ENCODE measurements at regions not wholly inside any gene's neighbourhood (a gene's known extent, or its start where the extent isn't known, plus 50 kb on each side); places are given as distances from the start of the nearest gene placed in this dataset.
"Not testable (repeated sequence)": the region's sequence is repeated elsewhere in the genome, so short reads cannot be mapped to it uniquely, and the experiment has no call there.

GRCh38 chr3:101962055-101962454 is 112.7 kb downstream of the NFKBIZ start:
- Mint-ChIP-seq H3K4me3 (no peak overlapping the region), H3K9me3 (peaks cover 4% of the 10 kb centered on the region), H3K27ac (no peak overlapping the region), H3K36me3 (ENCODE audit: low read depth) (peaks cover 1% of the 10 kb centered on the region), H3K4me1 (ENCODE audit: low read depth) (peaks cover 12% of the 10 kb centered on the region), H3K27me3 (ENCODE audit: insufficient read depth) (peaks cover 3% of the 10 kb centered on the region)
- intact Hi-C loops (cut with micrococcal nuclease), result no loop called here
- no peak for DNase-seq (ENCODE audit: low spot score)

GRCh38 chr3:101963902-101964362 is 114.6 kb downstream of the NFKBIZ start:
- peaks cover 12% of the 10 kb centered on the region for H3K4me1 Mint-ChIP-seq (ENCODE audit: low read depth)
- H3K4me3 Mint-ChIP-seq, result no peak overlapping the region
- H3K36me3 Mint-ChIP-seq (ENCODE audit: low read depth), result peaks cover 4% of the 10 kb centered on the region
- no peak for DNase-seq (ENCODE audit: low spot score)
- intact Hi-C loops (cut with micrococcal nuclease), result no loop called here
- H3K9me3 Mint-ChIP-seq, result peaks cover 13% of the 10 kb centered on the region
- H3K27ac Mint-ChIP-seq, result no peak overlapping the region
- peaks cover 3% of the 10 kb centered on the region for H3K27me3 Mint-ChIP-seq (ENCODE audit: insufficient read depth)

DNA sequence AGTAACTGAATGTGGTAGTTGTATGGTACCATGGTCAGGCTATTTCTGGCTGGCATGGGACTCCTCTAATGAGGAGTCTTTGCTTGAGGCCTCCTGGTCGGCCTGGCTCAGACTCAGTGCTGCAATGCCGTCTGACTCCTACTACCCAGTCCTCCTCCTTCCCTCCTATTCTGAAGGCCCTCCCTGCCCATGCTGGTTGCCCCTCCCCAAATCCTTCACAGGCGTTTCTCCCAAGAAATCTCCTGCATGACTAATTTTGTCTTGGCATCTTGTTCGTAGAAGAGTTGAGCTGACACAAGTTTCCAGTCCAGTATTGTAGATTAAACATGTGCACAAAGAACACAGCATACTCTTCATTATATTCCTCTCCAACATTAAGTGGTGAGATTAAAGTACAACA is 115.5 kb downstream of the NFKBIZ start:
- H3K4me1 Mint-ChIP-seq (ENCODE audit: low read depth), result peaks cover 12% of the 10 kb centered on the region

GRCh38 chr3:101966226-101966625 is 116.9 kb downstream of the NFKBIZ start:
- peaks cover 12% of the 10 kb centered on the region for H3K4me1 Mint-ChIP-seq (ENCODE audit: low read depth)
- H3K4me3 Mint-ChIP-seq, result no peak overlapping the region
- no peak for DNase-seq (ENCODE audit: low spot score)
- H3K9me3 Mint-ChIP-seq, result peaks cover 16% of the 10 kb centered on the region
- H3K27ac Mint-ChIP-seq, result no peak overlapping the region
- no peaks in the 10 kb centered on the region for H3K27me3 Mint-ChIP-seq (ENCODE audit: insufficient read depth)
- intact Hi-C loops (cut with micrococcal nuclease), result no loop called here
- H3K36me3 Mint-ChIP-seq (ENCODE audit: low read depth), result peaks cover 4% of the 10 kb centered on the region

More for the DNA sequence above, 115.5 kb downstream of the NFKBIZ start:
- peaks cover 4% of the 10 kb centered on the region for H3K36me3 Mint-ChIP-seq (ENCODE audit: low read depth)
- no peak for DNase-seq (ENCODE audit: low spot score)
- H3K27ac Mint-ChIP-seq, result no peak overlapping the region
- no peak overlapping the region for H3K4me3 Mint-ChIP-seq
- peaks cover 3% of the 10 kb centered on the region for H3K27me3 Mint-ChIP-seq (ENCODE audit: insufficient read depth)
- intact Hi-C loops (cut with micrococcal nuclease), result no loop called here
- H3K9me3 Mint-ChIP-seq, result peaks cover 13% of the 10 kb centered on the region

DNA sequence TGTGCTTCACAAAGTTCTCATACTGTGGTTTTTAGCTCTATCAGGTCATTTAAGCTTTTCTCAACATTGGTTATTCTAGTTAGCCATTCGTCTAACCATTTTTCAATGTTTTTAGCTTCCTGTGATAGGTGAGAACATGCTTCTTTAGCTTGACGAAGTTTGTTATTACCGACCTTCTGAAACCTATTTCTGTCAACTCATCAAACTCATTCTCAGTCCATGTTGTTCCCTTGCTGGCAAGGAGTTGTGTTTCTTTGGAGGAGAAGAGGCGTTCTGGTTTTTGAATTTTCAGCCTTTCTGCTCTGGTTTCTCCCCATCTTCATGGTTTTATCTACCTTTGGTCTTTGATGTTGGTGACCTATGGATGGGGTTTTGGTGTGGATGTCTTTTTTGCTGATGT is 120.9 kb downstream of the NFKBIZ start:
- Mint-ChIP-seq H3K27ac (no peak overlapping the region), H3K36me3 (ENCODE audit: low read depth) (peaks cover 10% of the 10 kb centered on the region), H3K4me3 (no peak overlapping the region), H3K27me3 (ENCODE audit: insufficient read depth) (no peaks in the 10 kb centered on the region), H3K4me1 (ENCODE audit: low read depth) (peaks cover 12% of the 10 kb centered on the region), H3K9me3 (peaks cover 26% of the 10 kb centered on the region)
- intact Hi-C loops (cut with micrococcal nuclease), result no loop called here
- DNase-seq (ENCODE audit: low spot score), result no peak

DNA sequence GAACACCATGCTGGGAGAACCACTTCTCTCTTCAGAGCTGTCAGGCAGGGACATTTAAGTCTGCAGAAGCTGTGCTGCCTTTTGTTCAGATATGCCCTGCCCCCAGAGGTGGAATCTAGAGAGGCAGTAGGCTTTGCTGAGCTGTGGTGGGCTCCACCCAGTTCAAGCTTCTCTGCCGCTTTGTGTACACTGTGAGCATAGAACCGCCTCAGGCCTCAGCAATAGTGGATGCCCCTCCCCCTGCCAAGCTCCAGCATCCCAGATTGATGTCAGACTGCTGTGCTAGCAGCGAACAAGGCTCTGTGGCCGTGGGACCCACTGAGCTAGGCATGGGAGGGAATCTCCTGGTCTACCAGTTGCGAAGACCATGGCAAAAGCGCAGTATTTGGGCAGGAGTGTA is 121.6 kb downstream of the NFKBIZ start:
- no peak overlapping the region for H3K4me3 Mint-ChIP-seq
- H3K27me3 Mint-ChIP-seq (ENCODE audit: insufficient read depth), result no peaks in the 10 kb centered on the region
- no peak for DNase-seq (ENCODE audit: low spot score)
- H3K27ac Mint-ChIP-seq, result no peak overlapping the region
- peaks cover 12% of the 10 kb centered on the region for H3K4me1 Mint-ChIP-seq (ENCODE audit: low read depth)
- intact Hi-C loops (cut with micrococcal nuclease), result no loop called here
- H3K36me3 Mint-ChIP-seq (ENCODE audit: low read depth), result peaks cover 10% of the 10 kb centered on the region
- H3K9me3 Mint-ChIP-seq, result peaks cover 28% of the 10 kb centered on the region

GRCh38 chr3:101972430-101973162 is 123.3 kb downstream of the NFKBIZ start:
- Mint-ChIP-seq H3K27me3 (ENCODE audit: insufficient read depth) (peaks cover 1% of the 10 kb centered on the region), H3K27ac (no peak overlapping the region), H3K4me3 (no peak overlapping the region), H3K36me3 (ENCODE audit: low read depth) (peaks cover 8% of the 10 kb centered on the region), H3K4me1 (ENCODE audit: low read depth) (peaks cover 12% of the 10 kb centered on the region), H3K9me3 (peaks cover 24% of the 10 kb centered on the region)
- DNase-seq (ENCODE audit: low spot score), result no peak
- intact Hi-C loops (cut with micrococcal nuclease), result no loop called here

GRCh38 chr3:101973163-101973505 is 123.8 kb downstream of the NFKBIZ start:
- Mint-ChIP-seq H3K4me1 (ENCODE audit: low read depth) (peaks cover 12% of the 10 kb centered on the region), H3K9me3 (peaks cover 24% of the 10 kb centered on the region), H3K36me3 (ENCODE audit: low read depth) (peaks cover 5% of the 10 kb centered on the region), H3K27ac (no peak overlapping the region), H3K4me3 (no peak overlapping the region), H3K27me3 (ENCODE audit: insufficient read depth) (peaks cover 7% of the 10 kb centered on the region)
- intact Hi-C loops (cut with micrococcal nuclease), result no loop called here
- no peak for DNase-seq (ENCODE audit: low spot score)

DNA sequence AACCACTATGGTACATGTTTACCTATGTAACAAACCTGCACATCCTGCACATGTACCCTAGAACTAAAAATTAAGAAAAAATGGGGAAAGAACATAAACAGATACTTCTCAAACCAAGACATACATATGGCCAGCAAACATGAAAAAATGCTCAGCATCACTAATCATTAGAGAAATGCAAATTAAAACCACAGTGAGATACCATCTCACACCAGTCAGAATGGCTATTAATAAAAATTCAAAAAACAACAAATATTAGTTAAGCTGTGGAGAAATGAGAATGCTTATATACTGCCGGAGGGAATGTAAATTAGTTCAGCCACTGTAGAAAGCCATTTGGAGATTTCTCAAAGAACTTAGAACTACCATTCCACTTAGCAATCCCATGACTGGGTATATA is 126.1 kb downstream of the NFKBIZ start:
- intact Hi-C loops (cut with micrococcal nuclease); H3K36me3 Mint-ChIP-seq (ENCODE audit: low read depth); DNase-seq (ENCODE audit: low spot score); H3K27ac Mint-ChIP-seq; H3K4me3 Mint-ChIP-seq: not testable (repeated sequence)
- peaks cover 12% of the 10 kb centered on the region for H3K4me1 Mint-ChIP-seq (ENCODE audit: low read depth)
- H3K9me3 Mint-ChIP-seq, result peaks cover 13% of the 10 kb centered on the region
- H3K27me3 Mint-ChIP-seq (ENCODE audit: insufficient read depth), result peaks cover 26% of the 10 kb centered on the region

GRCh38 chr3:101976473-101976872 is 127.2 kb downstream of the NFKBIZ start:
- peaks cover 28% of the 10 kb centered on the region for H3K27me3 Mint-ChIP-seq (ENCODE audit: insufficient read depth)
- H3K27ac Mint-ChIP-seq, result no peak overlapping the region
- intact Hi-C loops (cut with micrococcal nuclease), result no loop called here
- peaks cover 12% of the 10 kb centered on the region for H3K4me1 Mint-ChIP-seq (ENCODE audit: low read depth)
- DNase-seq (ENCODE audit: low spot score), result no peak
- no peak overlapping the region for H3K4me3 Mint-ChIP-seq
- H3K36me3 Mint-ChIP-seq (ENCODE audit: low read depth), result peaks cover 5% of the 10 kb centered on the region
- H3K9me3 Mint-ChIP-seq, result peaks cover 12% of the 10 kb centered on the region

DNA sequence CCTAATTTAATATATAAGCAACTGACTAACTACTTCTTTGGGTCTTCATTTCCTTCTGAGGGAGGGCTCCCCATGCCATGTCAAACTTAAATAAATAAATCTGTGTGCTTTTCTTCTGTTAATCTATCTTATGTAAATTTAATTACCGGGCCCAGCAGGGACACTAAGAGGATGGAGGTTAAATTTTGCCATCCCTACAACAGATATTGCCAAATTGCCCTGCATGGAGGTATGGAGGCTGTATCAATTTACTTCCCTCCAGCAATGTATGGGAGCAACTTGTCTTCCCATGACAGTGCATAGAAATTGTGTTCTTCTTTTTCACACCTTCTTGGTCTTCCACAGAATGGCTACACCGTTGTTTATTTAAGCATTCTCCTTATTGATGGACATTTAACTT is 129.0 kb downstream of the NFKBIZ start:
- intact Hi-C loops (cut with micrococcal nuclease), result no loop called here
- Mint-ChIP-seq H3K4me3 (no peak overlapping the region), H3K27ac (no peak overlapping the region), H3K4me1 (ENCODE audit: low read depth) (no peaks in the 10 kb centered on the region), H3K27me3 (ENCODE audit: insufficient read depth) (peaks cover 38% of the 10 kb centered on the region), H3K36me3 (ENCODE audit: low read depth) (no peaks in the 10 kb centered on the region), H3K9me3 (peaks cover 11% of the 10 kb centered on the region)
- DNase-seq (ENCODE audit: low spot score), result no peak

- Mint-ChIP-seq H3K4me3 (no peak overlapping the region), H3K27ac (no peak overlapping the region), H3K4me1 (ENCODE audit: low read depth) (no peaks in the 10 kb centered on the region), H3K36me3 (ENCODE audit: low read depth) (no peaks in the 10 kb centered on the region), H3K9me3 (peaks cover 11% of the 10 kb centered on the region), H3K27me3 (ENCODE audit: insufficient read depth) (peaks cover 42% of the 10 kb centered on the region)
- intact Hi-C loops (cut with micrococcal nuclease), result no loop called here
- DNase-seq (ENCODE audit: low spot score), result no peak
Observed at GRCh38 chr3:101979033-101979432, 129.7 kb downstream of the NFKBIZ start.

- no peak overlapping the region for H3K4me3 Mint-ChIP-seq
- peaks cover 27% of the 10 kb centered on the region for H3K27me3 Mint-ChIP-seq (ENCODE audit: insufficient read depth)
- no peak overlapping the region for H3K27ac Mint-ChIP-seq
- peaks cover 3% of the 10 kb centered on the region for H3K36me3 Mint-ChIP-seq (ENCODE audit: low read depth)
- intact Hi-C loops (cut with micrococcal nuclease), result loop anchor here (10.0 kb wide), 1 partner anchor 240 kb away; no protein-coding TSS in a partner anchor
- no peak for DNase-seq (ENCODE audit: low spot score)
- H3K4me1 Mint-ChIP-seq (ENCODE audit: low read depth), result peaks cover 21% of the 10 kb centered on the region
- H3K9me3 Mint-ChIP-seq, result peaks cover 3% of the 10 kb centered on the region
Observed at GRCh38 chr3:101984356-101984755, 135.0 kb downstream of the NFKBIZ start.

All from activated T-helper 1 cell treated with anti-CD3 and anti-CD28 coated beads, Interleukin-12 subunit alpha, Interleukin-12 subunit beta, Interleukin-2, Interleukin-4 antibody, amounts not matched to agents 30 ng/mL and 10 ng/mL and 1 ng/mL, durations not matched to agents 14 hours and 24 hours and 36 hours (primary cell).